ENCODE measurements at regions not wholly inside any gene's neighbourhood (a gene's known extent, or its start where the extent isn't known, plus 50 kb on each side); places are given as distances from the start of the nearest gene placed in this dataset.

DNA sequence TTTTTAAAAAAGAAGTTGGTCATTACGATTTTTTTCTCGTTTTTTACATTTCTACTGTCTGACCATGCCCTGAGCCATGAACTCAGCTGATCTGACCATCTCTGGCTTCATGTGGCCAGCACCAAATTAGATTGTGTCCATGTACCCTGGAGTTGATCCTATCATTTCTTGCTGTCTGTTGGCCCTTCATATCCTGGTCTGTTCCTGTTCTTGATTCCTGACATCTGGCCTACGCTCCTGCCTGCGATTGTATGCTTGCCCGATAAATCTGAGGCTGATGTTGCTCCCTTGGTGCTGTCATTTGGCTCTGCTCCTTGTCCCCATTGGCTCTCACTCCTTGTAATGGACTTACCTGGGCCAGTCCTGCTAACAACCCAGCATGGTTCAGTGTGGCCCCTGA, 89.8 kb upstream of the IGSF10 start:
- TF ChIP-seq EZH2 (IDR thresholded peaks at IDR 0.05; ENCODE audit: low read depth, low read length, severe bottlenecking) (no peak), RXRA (IDR thresholded peaks at IDR 0.05; ENCODE audit: insufficient read depth, low read depth, low read length) (no peak), JUND (IDR thresholded peaks at IDR 0.05; ENCODE audit: low read length) (no peak), YY1 (IDR thresholded peaks at IDR 0.05; ENCODE audit: low read depth, low read length) (no peak), SIN3A (conservative IDR thresholded peaks at IDR 0.05 in 1 of 2, IDR thresholded peaks at IDR 0.05 in 1 of 2; ENCODE audit: low read depth in 1 of 2, low read length in 2 of 2) (no peak), KDM1A (IDR thresholded peaks at IDR 0.05; ENCODE audit: borderline replicate concordance, low read length) (no peak), CBX8 (IDR thresholded peaks at IDR 0.05; ENCODE audit: borderline replicate concordance, low read depth, low read length) (no peak), POLR2A (IDR thresholded peaks at IDR 0.05; ENCODE audit: control extremely low read depth in 1 of 2, low read depth in 2 of 2, low read length in 2 of 2) (no peak), TEAD4 (IDR thresholded peaks at IDR 0.05; ENCODE audit: low read depth, low read length) (no peak), TAF1 (IDR thresholded peaks at IDR 0.05; ENCODE audit: low read depth, low read length) (no peak), NANOG (IDR thresholded peaks at IDR 0.05; ENCODE audit: insufficient read depth, low read depth, low read length, poor library complexity, severe bottlenecking) (no peak), SP1 (IDR thresholded peaks at IDR 0.05; ENCODE audit: low read depth, low read length) (no peak)
- TF ChIP-seq, protein P1, sequence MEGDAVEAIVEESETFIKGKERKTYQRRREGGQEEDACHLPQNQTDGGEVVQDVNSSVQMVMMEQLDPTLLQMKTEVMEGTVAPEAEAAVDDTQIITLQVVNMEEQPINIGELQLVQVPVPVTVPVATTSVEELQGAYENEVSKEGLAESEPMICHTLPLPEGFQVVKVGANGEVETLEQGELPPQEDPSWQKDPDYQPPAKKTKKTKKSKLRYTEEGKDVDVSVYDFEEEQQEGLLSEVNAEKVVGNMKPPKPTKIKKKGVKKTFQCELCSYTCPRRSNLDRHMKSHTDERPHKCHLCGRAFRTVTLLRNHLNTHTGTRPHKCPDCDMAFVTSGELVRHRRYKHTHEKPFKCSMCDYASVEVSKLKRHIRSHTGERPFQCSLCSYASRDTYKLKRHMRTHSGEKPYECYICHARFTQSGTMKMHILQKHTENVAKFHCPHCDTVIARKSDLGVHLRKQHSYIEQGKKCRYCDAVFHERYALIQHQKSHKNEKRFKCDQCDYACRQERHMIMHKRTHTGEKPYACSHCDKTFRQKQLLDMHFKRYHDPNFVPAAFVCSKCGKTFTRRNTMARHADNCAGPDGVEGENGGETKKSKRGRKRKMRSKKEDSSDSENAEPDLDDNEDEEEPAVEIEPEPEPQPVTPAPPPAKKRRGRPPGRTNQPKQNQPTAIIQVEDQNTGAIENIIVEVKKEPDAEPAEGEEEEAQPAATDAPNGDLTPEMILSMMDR (IDR thresholded peaks at IDR 0.05; ENCODE audit: control extremely low read depth in 1 of 3, insufficient read depth in 1 of 3, low read depth in 1 of 3, low read length in 3 of 3): no peak
